SJCRH30 (cell line): ENCODE measurements at regions not wholly inside any gene's neighbourhood (a gene's known extent, or its start where the extent isn't known, plus 50 kb on each side); places are given as distances from the start of the nearest gene placed in this dataset.

ENCODE experiments used
- DNase-seq, 2 experiments: peaks; one replicate each; pipeline ENCODE4 v3.0.0-alpha.2; 2015 to 2020
- H3K27ac ChIP-seq: fragments of 250-450 bp; sonication (Bioruptor Pico); 2 replicates; pipeline ENCODE4 v1.5.1; 2020; ENCODE audit warnings: mild to moderate bottlenecking, moderate library complexity
- H3K27me3 ChIP-seq: fragments of 250-450 bp; sonication (Bioruptor Pico); 2 replicates; pipeline ENCODE4 v1.5.1; 2020; ENCODE audit warnings: mild to moderate bottlenecking, moderate library complexity
- H3K36me3 ChIP-seq: fragments of 250-450 bp; sonication (Bioruptor Pico); 2 replicates; pipeline ENCODE4 v1.5.1; 2020; ENCODE audit warnings: mild to moderate bottlenecking, moderate library complexity
- H3K4me1 ChIP-seq: fragments of 250-450 bp; sonication (Bioruptor Pico); 2 replicates; pipeline ENCODE4 v1.5.1; 2020; ENCODE audit warnings: mild to moderate bottlenecking, moderate library complexity
- H3K4me3 ChIP-seq: fragments of 250-450 bp; sonication (Bioruptor Pico); 2 replicates; pipeline ENCODE4 v1.5.1; 2020; ENCODE audit warnings: mild to moderate bottlenecking, moderate library complexity
- H3K9me3 ChIP-seq: fragments of 250-450 bp; sonication (Bioruptor Pico); replicated peaks from 2 replicates; pipeline ENCODE4 v1.5.1; 2020; ENCODE audit warnings: mild to moderate bottlenecking, moderate library complexity

GRCh38 chr1:170290991-170291390 is 145.2 kb downstream of the NTMT2 start:
- Histone ChIP-seq H3K27ac (no peak overlapping the region), H3K9me3 (no peaks in the 10 kb centered on the region), H3K4me1 (no peaks in the 10 kb centered on the region), H3K36me3 (no peaks in the 10 kb centered on the region), H3K27me3 (no peaks in the 10 kb centered on the region), H3K4me3 (no peak overlapping the region)
- DNase-seq: no peak

- no peak overlapping the region for H3K27ac ChIP-seq
- no peak overlapping the region for H3K4me3 ChIP-seq
- no peak for DNase-seq
- no peaks in the 10 kb centered on the region for H3K36me3 ChIP-seq
- no peaks in the 10 kb centered on the region for H3K4me1 ChIP-seq
- no peaks in the 10 kb centered on the region for H3K9me3 ChIP-seq
- no peaks in the 10 kb centered on the region for H3K27me3 ChIP-seq
Observed at GRCh38 chr1:170291516-170291915, 145.8 kb downstream of the NTMT2 start.

- no peak overlapping the region for H3K27ac ChIP-seq
- H3K4me3 ChIP-seq: no peak overlapping the region
- no peaks in the 10 kb centered on the region for H3K36me3 ChIP-seq
- no peaks in the 10 kb centered on the region for H3K9me3 ChIP-seq
- no peaks in the 10 kb centered on the region for H3K27me3 ChIP-seq
- no peaks in the 10 kb centered on the region for H3K4me1 ChIP-seq
- no peak for DNase-seq
Observed at GRCh38 chr1:170296211-170296610, 150.5 kb downstream of the NTMT2 start.

- no peaks in the 10 kb centered on the region for H3K36me3 ChIP-seq
- H3K4me3 ChIP-seq: no peak overlapping the region
- no peaks in the 10 kb centered on the region for H3K27me3 ChIP-seq
- H3K9me3 ChIP-seq: no peaks in the 10 kb centered on the region
- DNase-seq: no peak
- no peaks in the 10 kb centered on the region for H3K4me1 ChIP-seq
- no peak overlapping the region for H3K27ac ChIP-seq
Observed at GRCh38 chr1:170296642-170297041, 150.9 kb downstream of the NTMT2 start.

GRCh38 chr1:170301596-170301995 is 155.8 kb downstream of the NTMT2 start:
- H3K36me3 ChIP-seq: no peaks in the 10 kb centered on the region
- DNase-seq: no peak
- no peak overlapping the region for H3K4me3 ChIP-seq
- H3K27ac ChIP-seq: no peak overlapping the region
- no peaks in the 10 kb centered on the region for H3K4me1 ChIP-seq
- H3K27me3 ChIP-seq: no peaks in the 10 kb centered on the region
- H3K9me3 ChIP-seq: no peaks in the 10 kb centered on the region

GRCh38 chr1:170303034-170303433 is 157.3 kb downstream of the NTMT2 start:
- H3K36me3 ChIP-seq: no peaks in the 10 kb centered on the region
- no peaks in the 10 kb centered on the region for H3K9me3 ChIP-seq
- no peaks in the 10 kb centered on the region for H3K4me1 ChIP-seq
- no peak overlapping the region for H3K4me3 ChIP-seq
- DNase-seq: no peak
- H3K27ac ChIP-seq: no peak overlapping the region
- no peaks in the 10 kb centered on the region for H3K27me3 ChIP-seq

- Histone ChIP-seq H3K36me3 (no peaks in the 10 kb centered on the region), H3K4me3 (no peak overlapping the region), H3K27me3 (no peaks in the 10 kb centered on the region), H3K27ac (no peak overlapping the region), H3K4me1 (no peaks in the 10 kb centered on the region), H3K9me3 (no peaks in the 10 kb centered on the region)
- DNase-seq: no peak
Observed at GRCh38 chr1:170305777-170306512, 160.2 kb downstream of the NTMT2 start.

GRCh38 chr1:170306513-170306910 is 160.8 kb downstream of the NTMT2 start:
- Histone ChIP-seq H3K9me3 (no peaks in the 10 kb centered on the region), H3K36me3 (no peaks in the 10 kb centered on the region), H3K4me1 (no peaks in the 10 kb centered on the region), H3K27me3 (no peaks in the 10 kb centered on the region), H3K27ac (no peak overlapping the region), H3K4me3 (no peak overlapping the region)
- DNase-seq: no peak

GRCh38 chr1:170306948-170307347 is 161.2 kb downstream of the NTMT2 start:
- DNase-seq: no peak
- H3K27ac ChIP-seq: no peak overlapping the region
- no peaks in the 10 kb centered on the region for H3K27me3 ChIP-seq
- H3K36me3 ChIP-seq: no peaks in the 10 kb centered on the region
- no peaks in the 10 kb centered on the region for H3K4me1 ChIP-seq
- no peaks in the 10 kb centered on the region for H3K9me3 ChIP-seq
- no peak overlapping the region for H3K4me3 ChIP-seq

- Histone ChIP-seq H3K36me3 (no peaks in the 10 kb centered on the region), H3K27me3 (no peaks in the 10 kb centered on the region), H3K4me3 (no peak overlapping the region), H3K27ac (no peak overlapping the region), H3K9me3 (no peaks in the 10 kb centered on the region), H3K4me1 (no peaks in the 10 kb centered on the region)
- DNase-seq: no peak
Observed at GRCh38 chr1:170307426-170307825, 161.7 kb downstream of the NTMT2 start.

- Histone ChIP-seq H3K4me3 (no peak overlapping the region), H3K27me3 (no peaks in the 10 kb centered on the region), H3K4me1 (no peaks in the 10 kb centered on the region), H3K27ac (no peak overlapping the region), H3K36me3 (no peaks in the 10 kb centered on the region), H3K9me3 (no peaks in the 10 kb centered on the region)
- DNase-seq: no peak
Observed at GRCh38 chr1:170309389-170310013, 163.7 kb downstream of the NTMT2 start.

GRCh38 chr1:170310014-170310405 is 164.3 kb downstream of the NTMT2 start:
- Histone ChIP-seq H3K36me3 (no peaks in the 10 kb centered on the region), H3K4me1 (no peaks in the 10 kb centered on the region), H3K4me3 (no peak overlapping the region), H3K27ac (no peak overlapping the region), H3K9me3 (no peaks in the 10 kb centered on the region), H3K27me3 (no peaks in the 10 kb centered on the region)
- DNase-seq: no peak

GRCh38 chr1:170310951-170311350 is 165.2 kb downstream of the NTMT2 start:
- H3K36me3 ChIP-seq: no peaks in the 10 kb centered on the region
- H3K27me3 ChIP-seq: no peaks in the 10 kb centered on the region
- H3K4me1 ChIP-seq: no peaks in the 10 kb centered on the region
- no peak overlapping the region for H3K4me3 ChIP-seq
- DNase-seq: no peak
- H3K9me3 ChIP-seq: no peaks in the 10 kb centered on the region
- no peak overlapping the region for H3K27ac ChIP-seq

- Histone ChIP-seq H3K27me3 (no peaks in the 10 kb centered on the region), H3K27ac (no peak overlapping the region), H3K4me3 (no peak overlapping the region), H3K9me3 (no peaks in the 10 kb centered on the region), H3K4me1 (no peaks in the 10 kb centered on the region), H3K36me3 (no peaks in the 10 kb centered on the region)
- DNase-seq: no peak
Observed at GRCh38 chr1:170313306-170313705, 167.5 kb downstream of the NTMT2 start.

GRCh38 chr1:170316270-170316669 is 170.5 kb downstream of the NTMT2 start:
- Histone ChIP-seq H3K9me3 (no peaks in the 10 kb centered on the region), H3K27me3 (no peaks in the 10 kb centered on the region), H3K36me3 (no peaks in the 10 kb centered on the region), H3K4me1 (no peaks in the 10 kb centered on the region), H3K4me3 (no peak overlapping the region), H3K27ac (no peak overlapping the region)
- no peak for DNase-seq

- Histone ChIP-seq H3K9me3 (no peaks in the 10 kb centered on the region), H3K4me1 (no peaks in the 10 kb centered on the region), H3K4me3 (no peak overlapping the region), H3K27ac (no peak overlapping the region), H3K36me3 (no peaks in the 10 kb centered on the region), H3K27me3 (no peaks in the 10 kb centered on the region)
- DNase-seq: no peak
Observed at GRCh38 chr1:170318141-170318540, 172.4 kb downstream of the NTMT2 start.
